ENCODE measurements at regions not wholly inside any gene's neighbourhood (a gene's known extent, or its start where the extent isn't known, plus 50 kb on each side); places are given as distances from the start of the nearest gene placed in this dataset.

- no peak for DNase-seq (ENCODE audit: low spot score, unreplicated experiment)
- no peak overlapping the region for H3K4me3 Mint-ChIP-seq (ENCODE audit: low read depth)
- H3K9me3 Mint-ChIP-seq (ENCODE audit: low read depth) = peaks cover 4% of the 10 kb centered on the region
- no peak for TF ChIP-seq CTCF (IDR thresholded peaks at IDR 0.05; ENCODE audit: unreplicated experiment)
- no peaks in the 10 kb centered on the region for H3K36me3 Mint-ChIP-seq (ENCODE audit: insufficient read depth)
- H3K4me1 Mint-ChIP-seq (ENCODE audit: low read depth) = no peaks in the 10 kb centered on the region
- H3K27ac Mint-ChIP-seq = no peak overlapping the region
- H3K27me3 Mint-ChIP-seq = peaks cover 33% of the 10 kb centered on the region
Observed at GRCh38 chr7:45259227-45259596, 101.6 kb downstream of the RAMP3 start.

GRCh38 chr7:45259966-45260646 lies 102.5 kb downstream of the RAMP3 start:
- Mint-ChIP-seq H3K4me3 (ENCODE audit: low read depth) (no peak overlapping the region), H3K27me3 (peaks cover 30% of the 10 kb centered on the region), H3K27ac (no peak overlapping the region), H3K4me1 (ENCODE audit: low read depth) (no peaks in the 10 kb centered on the region), H3K9me3 (ENCODE audit: low read depth) (peaks cover 4% of the 10 kb centered on the region), H3K36me3 (ENCODE audit: insufficient read depth) (no peaks in the 10 kb centered on the region)
- TF ChIP-seq CTCF (IDR thresholded peaks at IDR 0.05; ENCODE audit: unreplicated experiment) = peak; percentile 97
- peak; percentile 70 for DNase-seq (ENCODE audit: low spot score, unreplicated experiment)

GRCh38 chr7:45267262-45267661 lies 109.7 kb downstream of the RAMP3 start:
- Mint-ChIP-seq H3K27me3 (peaks cover 31% of the 10 kb centered on the region), H3K4me1 (ENCODE audit: low read depth) (no peaks in the 10 kb centered on the region), H3K27ac (no peak overlapping the region), H3K9me3 (ENCODE audit: low read depth) (peaks cover 4% of the 10 kb centered on the region), H3K4me3 (ENCODE audit: low read depth) (no peak overlapping the region), H3K36me3 (ENCODE audit: insufficient read depth) (no peaks in the 10 kb centered on the region)
- TF ChIP-seq CTCF (IDR thresholded peaks at IDR 0.05; ENCODE audit: unreplicated experiment) = no peak
- DNase-seq (ENCODE audit: low spot score, unreplicated experiment) = no peak

GRCh38 chr7:45268013-45268412 lies 110.4 kb downstream of the RAMP3 start:
- no peak overlapping the region for H3K4me3 Mint-ChIP-seq (ENCODE audit: low read depth)
- DNase-seq (ENCODE audit: low spot score, unreplicated experiment) = no peak
- peaks cover 2% of the 10 kb centered on the region for H3K9me3 Mint-ChIP-seq (ENCODE audit: low read depth)
- no peaks in the 10 kb centered on the region for H3K36me3 Mint-ChIP-seq (ENCODE audit: insufficient read depth)
- no peaks in the 10 kb centered on the region for H3K4me1 Mint-ChIP-seq (ENCODE audit: low read depth)
- peaks cover 33% of the 10 kb centered on the region for H3K27me3 Mint-ChIP-seq
- no peak for TF ChIP-seq CTCF (IDR thresholded peaks at IDR 0.05; ENCODE audit: unreplicated experiment)
- no peak overlapping the region for H3K27ac Mint-ChIP-seq

- Mint-ChIP-seq H3K4me1 (ENCODE audit: low read depth) (no peaks in the 10 kb centered on the region), H3K9me3 (ENCODE audit: low read depth) (no peaks in the 10 kb centered on the region), H3K27ac (no peak overlapping the region), H3K27me3 (peaks cover 33% of the 10 kb centered on the region), H3K36me3 (ENCODE audit: insufficient read depth) (no peaks in the 10 kb centered on the region), H3K4me3 (ENCODE audit: low read depth) (no peak overlapping the region)
- DNase-seq (ENCODE audit: low spot score, unreplicated experiment) = no peak
- no peak for TF ChIP-seq CTCF (IDR thresholded peaks at IDR 0.05; ENCODE audit: unreplicated experiment)
Observed at GRCh38 chr7:45269192-45269591, 111.6 kb downstream of the RAMP3 start.
